Choroid plexus epithelial cell (primary cell): ENCODE measurements at regions not wholly inside any gene's neighbourhood (a gene's known extent, or its start where the extent isn't known, plus 50 kb on each side); places are given as distances from the start of the nearest gene placed in this dataset.

Experiments used
- DNase-seq: peaks from one replicate; pipeline ENCODE4 v3.0.0-alpha.2; 2010; ENCODE audit warnings: low read depth
- H3K4me3 ChIP-seq: 2 replicates; pipeline ENCODE4 v1.5.1; 2011; ENCODE audit warnings: low read depth, mild to moderate bottlenecking, control low read depth, low read length, moderate library complexity
- CTCF ChIP-seq: conservative IDR thresholded peaks from 2 replicates; pipeline ENCODE4 v1.5.1; 2011; ENCODE audit warnings: low read depth, mild to moderate bottlenecking, control low read depth, inconsistent platforms, low read length, moderate library complexity

- H3K4me3 ChIP-seq = no peak overlapping the region
- no peak for DNase-seq
- no peak for TF ChIP-seq CTCF
Observed at GRCh38 chr18:66334534-66334933, 269.4 kb downstream of the CDH19 start.

- TF ChIP-seq CTCF = no peak
- no peak for DNase-seq
- H3K4me3 ChIP-seq = no peak overlapping the region
Observed at GRCh38 chr18:66329716-66330115, 274.2 kb downstream of the CDH19 start.

- no peak for TF ChIP-seq CTCF
Observed at GRCh38 chr18:66328296-66328878, 275.5 kb downstream of the CDH19 start.

GRCh38 chr18:66325251-66325650, 278.6 kb downstream of the CDH19 start:
- H3K4me3 ChIP-seq = no peak overlapping the region
- DNase-seq = no peak
- no peak for TF ChIP-seq CTCF

More at GRCh38 chr18:66328296-66328878, 275.5 kb downstream of the CDH19 start:
- H3K4me3 ChIP-seq = no peak overlapping the region
- DNase-seq = no peak

GRCh38 chr18:66324616-66325015, 279.3 kb downstream of the CDH19 start:
- no peak for DNase-seq
- no peak for TF ChIP-seq CTCF

GRCh38 chr18:66317243-66318090, 286.4 kb downstream of the CDH19 start:
- TF ChIP-seq CTCF = no peak
- DNase-seq = no peak
- H3K4me3 ChIP-seq = no peak overlapping the region

More at GRCh38 chr18:66324616-66325015, 279.3 kb downstream of the CDH19 start:
- H3K4me3 ChIP-seq = no peak overlapping the region
